Renal cortical epithelial cell (primary cell): ENCODE measurements at regions not wholly inside any gene's neighbourhood (a gene's known extent, or its start where the extent isn't known, plus 50 kb on each side); places are given as distances from the start of the nearest gene placed in this dataset.

Source experiments
- DNase-seq: peaks from one replicate; pipeline ENCODE4 v3.0.0-alpha.2; 2011; ENCODE audit warnings: low read depth

GRCh38 chr9:89655990-89656657 is 51.3 kb downstream of the GADD45G start:
- no peak for DNase-seq

GRCh38 chr9:89657295-89657694 is 52.5 kb downstream of the GADD45G start:
- DNase-seq = no peak

- no peak for DNase-seq
Observed at GRCh38 chr9:89657765-89658164, 53.0 kb downstream of the GADD45G start.

GRCh38 chr9:89658401-89658800 is 53.6 kb downstream of the GADD45G start:
- DNase-seq = no peak

GRCh38 chr9:89658931-89659330 is 54.1 kb downstream of the GADD45G start:
- no peak for DNase-seq

- DNase-seq = no peak
Observed at GRCh38 chr9:89659473-89659872, 54.7 kb downstream of the GADD45G start.

GRCh38 chr9:89659891-89660685 is 55.3 kb downstream of the GADD45G start:
- DNase-seq = no peak

GRCh38 chr9:89661391-89661949 is 56.7 kb downstream of the GADD45G start:
- DNase-seq = peak; percentile 16

- peak; percentile 89 for DNase-seq
Observed at GRCh38 chr9:89661956-89662717, 57.3 kb downstream of the GADD45G start.

- DNase-seq = no peak
Observed at GRCh38 chr9:89662718-89663613, 58.2 kb downstream of the GADD45G start.

GRCh38 chr9:89663614-89663970 is 58.8 kb downstream of the GADD45G start:
- DNase-seq = no peak

- DNase-seq = no peak
Observed at GRCh38 chr9:89664010-89664409, 59.2 kb downstream of the GADD45G start.

GRCh38 chr9:89664896-89665329 is 60.1 kb downstream of the GADD45G start:
- DNase-seq = peak; percentile 32

- DNase-seq = no peak
Observed at GRCh38 chr9:89666364-89666763, 61.6 kb downstream of the GADD45G start.

GRCh38 chr9:89666950-89667349 is 62.1 kb downstream of the GADD45G start:
- no peak for DNase-seq

GRCh38 chr9:89667726-89668125 is 62.9 kb downstream of the GADD45G start:
- DNase-seq = no peak

GRCh38 chr9:89668216-89668865 is 63.5 kb downstream of the GADD45G start:
- DNase-seq = peak; percentile 3

- no peak for DNase-seq
Observed at GRCh38 chr9:89668866-89669246, 64.0 kb downstream of the GADD45G start.

- DNase-seq = peak; percentile 2
Observed at GRCh38 chr9:89669361-89669842, 64.6 kb downstream of the GADD45G start.

GRCh38 chr9:89670114-89670513 is 65.3 kb downstream of the GADD45G start:
- DNase-seq = no peak
